ENCODE measurements at regions not wholly inside any gene's neighbourhood (a gene's known extent, or its start where the extent isn't known, plus 50 kb on each side); places are given as distances from the start of the nearest gene placed in this dataset.

DNA sequence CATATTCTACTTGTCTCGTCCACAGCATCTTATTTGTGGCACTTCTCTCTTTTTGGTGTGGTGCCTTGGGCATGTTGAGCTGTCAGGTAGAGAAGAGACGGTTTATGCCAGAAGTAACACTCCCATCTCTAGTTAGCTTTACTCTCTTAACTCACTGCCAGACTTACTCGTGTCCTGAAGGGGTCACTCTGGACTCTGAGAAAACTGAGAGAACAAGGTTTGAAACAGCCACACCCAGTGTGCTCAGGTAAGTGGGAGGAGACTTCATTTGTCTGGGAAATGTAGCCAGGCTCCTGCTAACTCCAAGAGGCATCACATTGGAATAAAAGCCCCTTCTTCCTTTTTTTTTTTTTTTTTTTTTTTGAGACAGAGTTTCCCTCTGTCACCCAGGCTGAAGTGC is 360.8 kb downstream of the QKI start:
- TF ChIP-seq EZH2 (optimal IDR thresholded peaks at IDR 0.05; ENCODE audit: low read depth, low read length): no peak
- TF ChIP-seq EZH2phosphoT487 (IDR thresholded peaks at IDR 0.05; ENCODE audit: low read length): no peak
- Histone ChIP-seq H3K79me2 (ENCODE audit: low read length) (no peaks in the 10 kb centered on the region), H2AFZ (ENCODE audit: low read length) (no peak overlapping the region), H3K4me3 (ENCODE audit: low read length) (no peak overlapping the region), H3K9ac (ENCODE audit: low read length) (no peak overlapping the region), H3K4me2 (ENCODE audit: low read depth, low read length) (no peak overlapping the region), H3K9me2 (replicated peaks; ENCODE audit: insufficient read depth, low read length) (no peaks in the 10 kb centered on the region), H3K36me3 (replicated peaks; ENCODE audit: insufficient read depth, low read length) (no peaks in the 10 kb centered on the region), H4K20me1 (ENCODE audit: insufficient read depth, low read length) (no peaks in the 10 kb centered on the region), H3K27ac (ENCODE audit: low read length) (no peak overlapping the region), H3K4me1 (ENCODE audit: low read length) (no peaks in the 10 kb centered on the region), H3F3A (ENCODE audit: insufficient read depth, low read length) (no peaks in the 10 kb centered on the region), H3K27me3 (replicated peaks; ENCODE audit: insufficient read depth, low read length) (no peaks in the 10 kb centered on the region), H3K9me3 (replicated peaks; ENCODE audit: insufficient read depth, low read length) (no peaks in the 10 kb centered on the region)
- DNase-seq: no peak

DNA sequence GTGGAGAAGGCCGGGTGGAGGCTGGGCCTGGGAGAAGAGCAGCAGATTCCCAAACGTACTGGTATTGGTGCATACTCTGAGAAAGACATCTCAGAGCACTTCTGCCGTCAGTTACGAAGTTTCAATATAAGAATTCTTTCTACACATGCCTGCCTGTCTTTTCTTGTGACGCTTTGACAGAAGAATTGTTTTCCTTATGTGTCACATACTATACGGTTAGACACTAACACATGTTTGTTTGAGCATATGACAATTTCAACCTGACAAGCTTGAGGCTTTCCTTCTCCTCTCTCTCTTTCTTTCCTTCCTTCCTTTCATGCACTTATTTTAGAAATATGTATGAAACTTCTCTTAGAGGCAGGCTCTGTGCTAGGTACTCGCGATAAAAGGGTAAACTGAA is 360.0 kb downstream of the QKI start:
- H3K79me2 ChIP-seq (ENCODE audit: low read length): no peaks in the 10 kb centered on the region
- no peaks in the 10 kb centered on the region for H4K20me1 ChIP-seq (ENCODE audit: insufficient read depth, low read length)
- no peak for DNase-seq
- H3K27me3 ChIP-seq (replicated peaks; ENCODE audit: insufficient read depth, low read length): no peaks in the 10 kb centered on the region
- no peak overlapping the region for H3K27ac ChIP-seq (ENCODE audit: low read length)
- no peaks in the 10 kb centered on the region for H3K4me1 ChIP-seq (ENCODE audit: low read length)
- no peaks in the 10 kb centered on the region for H3K9me3 ChIP-seq (replicated peaks; ENCODE audit: insufficient read depth, low read length)
- H3K4me3 ChIP-seq (ENCODE audit: low read length): no peak overlapping the region
- H3K4me2 ChIP-seq (ENCODE audit: low read depth, low read length): no peak overlapping the region
- H2AFZ ChIP-seq (ENCODE audit: low read length): no peak overlapping the region
- no peaks in the 10 kb centered on the region for H3F3A ChIP-seq (ENCODE audit: insufficient read depth, low read length)
- H3K36me3 ChIP-seq (replicated peaks; ENCODE audit: insufficient read depth, low read length): no peaks in the 10 kb centered on the region
- H3K9me2 ChIP-seq (replicated peaks; ENCODE audit: insufficient read depth, low read length): no peaks in the 10 kb centered on the region
- no peak for TF ChIP-seq EZH2 (optimal IDR thresholded peaks at IDR 0.05; ENCODE audit: low read depth, low read length)
- no peak for TF ChIP-seq EZH2phosphoT487 (IDR thresholded peaks at IDR 0.05; ENCODE audit: low read length)
- TF ChIP-seq, protein P1, sequence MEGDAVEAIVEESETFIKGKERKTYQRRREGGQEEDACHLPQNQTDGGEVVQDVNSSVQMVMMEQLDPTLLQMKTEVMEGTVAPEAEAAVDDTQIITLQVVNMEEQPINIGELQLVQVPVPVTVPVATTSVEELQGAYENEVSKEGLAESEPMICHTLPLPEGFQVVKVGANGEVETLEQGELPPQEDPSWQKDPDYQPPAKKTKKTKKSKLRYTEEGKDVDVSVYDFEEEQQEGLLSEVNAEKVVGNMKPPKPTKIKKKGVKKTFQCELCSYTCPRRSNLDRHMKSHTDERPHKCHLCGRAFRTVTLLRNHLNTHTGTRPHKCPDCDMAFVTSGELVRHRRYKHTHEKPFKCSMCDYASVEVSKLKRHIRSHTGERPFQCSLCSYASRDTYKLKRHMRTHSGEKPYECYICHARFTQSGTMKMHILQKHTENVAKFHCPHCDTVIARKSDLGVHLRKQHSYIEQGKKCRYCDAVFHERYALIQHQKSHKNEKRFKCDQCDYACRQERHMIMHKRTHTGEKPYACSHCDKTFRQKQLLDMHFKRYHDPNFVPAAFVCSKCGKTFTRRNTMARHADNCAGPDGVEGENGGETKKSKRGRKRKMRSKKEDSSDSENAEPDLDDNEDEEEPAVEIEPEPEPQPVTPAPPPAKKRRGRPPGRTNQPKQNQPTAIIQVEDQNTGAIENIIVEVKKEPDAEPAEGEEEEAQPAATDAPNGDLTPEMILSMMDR (IDR thresholded peaks at IDR 0.05; ENCODE audit: low read length): no peak
- no peak overlapping the region for H3K9ac ChIP-seq (ENCODE audit: low read length)

DNA sequence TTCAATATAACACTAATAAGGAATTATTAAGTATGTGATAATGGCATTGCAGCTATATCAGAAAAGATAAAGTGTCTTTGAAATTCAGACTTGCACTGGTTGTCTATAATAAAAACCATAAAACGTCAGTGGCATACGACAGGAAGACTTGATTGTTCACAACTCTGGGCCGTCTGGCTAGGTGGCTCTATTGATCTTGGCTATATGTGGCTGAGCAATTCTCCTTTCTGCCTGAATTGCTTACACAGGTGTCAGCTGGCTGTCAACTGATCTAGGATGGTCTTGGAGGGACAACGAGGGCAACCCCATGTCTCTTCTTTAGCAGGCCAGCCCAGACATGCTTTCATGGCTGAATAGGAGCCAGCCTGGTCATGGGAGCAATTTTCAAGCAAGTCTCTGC is 359.1 kb downstream of the QKI start:
- Histone ChIP-seq H3K9me2 (replicated peaks; ENCODE audit: insufficient read depth, low read length) (no peaks in the 10 kb centered on the region), H3K4me3 (ENCODE audit: low read length) (no peak overlapping the region), H3K4me1 (ENCODE audit: low read length) (no peaks in the 10 kb centered on the region), H3K27me3 (replicated peaks; ENCODE audit: insufficient read depth, low read length) (no peaks in the 10 kb centered on the region), H4K20me1 (ENCODE audit: insufficient read depth, low read length) (no peaks in the 10 kb centered on the region), H3K36me3 (replicated peaks; ENCODE audit: insufficient read depth, low read length) (no peaks in the 10 kb centered on the region), H3F3A (ENCODE audit: insufficient read depth, low read length) (no peaks in the 10 kb centered on the region), H3K79me2 (ENCODE audit: low read length) (no peaks in the 10 kb centered on the region), H3K9ac (ENCODE audit: low read length) (no peak overlapping the region), H3K4me2 (ENCODE audit: low read depth, low read length) (no peak overlapping the region), H2AFZ (ENCODE audit: low read length) (no peak overlapping the region), H3K27ac (ENCODE audit: low read length) (no peak overlapping the region), H3K9me3 (replicated peaks; ENCODE audit: insufficient read depth, low read length) (no peaks in the 10 kb centered on the region)
- DNase-seq: no peak
- TF ChIP-seq EZH2 (optimal IDR thresholded peaks at IDR 0.05; ENCODE audit: low read depth, low read length) (no peak), EZH2phosphoT487 (IDR thresholded peaks at IDR 0.05; ENCODE audit: low read length) (no peak)
- TF ChIP-seq, protein P1 (IDR thresholded peaks at IDR 0.05; ENCODE audit: low read length): no peak

DNA sequence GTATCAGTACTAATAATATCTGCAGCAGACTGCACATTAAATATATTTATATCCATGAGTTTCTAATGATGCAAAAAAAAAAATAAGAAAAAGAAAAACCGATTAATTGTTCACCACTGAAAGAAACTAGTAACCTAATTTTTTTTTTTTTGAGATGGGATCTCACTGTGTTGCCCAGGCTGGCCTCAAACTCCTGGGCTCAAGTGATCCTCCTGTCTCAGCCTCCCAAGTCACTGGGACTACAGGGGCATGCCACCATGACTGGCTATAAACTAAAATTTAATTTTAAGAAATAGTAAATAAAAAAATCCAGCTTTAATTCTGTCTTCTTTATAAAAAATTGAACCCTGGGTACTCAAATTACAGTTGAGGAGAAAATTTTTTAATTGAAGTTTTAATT is 358.2 kb downstream of the QKI start:
- no peaks in the 10 kb centered on the region for H3K4me1 ChIP-seq (ENCODE audit: low read length)
- H3K79me2 ChIP-seq (ENCODE audit: low read length): no peaks in the 10 kb centered on the region
- no peaks in the 10 kb centered on the region for H3K9me3 ChIP-seq (replicated peaks; ENCODE audit: insufficient read depth, low read length)
- no peaks in the 10 kb centered on the region for H3K27me3 ChIP-seq (replicated peaks; ENCODE audit: insufficient read depth, low read length)
- no peak overlapping the region for H3K27ac ChIP-seq (ENCODE audit: low read length)
- no peaks in the 10 kb centered on the region for H3K36me3 ChIP-seq (replicated peaks; ENCODE audit: insufficient read depth, low read length)
- H3K4me3 ChIP-seq (ENCODE audit: low read length): no peak overlapping the region
- no peak for DNase-seq
- H3K4me2 ChIP-seq (ENCODE audit: low read depth, low read length): no peak overlapping the region
- H3F3A ChIP-seq (ENCODE audit: insufficient read depth, low read length): no peaks in the 10 kb centered on the region
- TF ChIP-seq EZH2 (optimal IDR thresholded peaks at IDR 0.05; ENCODE audit: low read depth, low read length) (no peak), EZH2phosphoT487 (IDR thresholded peaks at IDR 0.05; ENCODE audit: low read length) (no peak)
- TF ChIP-seq, protein P1 (IDR thresholded peaks at IDR 0.05; ENCODE audit: low read length): no peak
- no peak overlapping the region for H2AFZ ChIP-seq (ENCODE audit: low read length)
- no peaks in the 10 kb centered on the region for H4K20me1 ChIP-seq (ENCODE audit: insufficient read depth, low read length)
- no peaks in the 10 kb centered on the region for H3K9me2 ChIP-seq (replicated peaks; ENCODE audit: insufficient read depth, low read length)
- H3K9ac ChIP-seq (ENCODE audit: low read length): no peak overlapping the region

Data from MM.1S (cell line).